ENCODE measurements at regions not wholly inside any gene's neighbourhood (a gene's known extent, or its start where the extent isn't known, plus 50 kb on each side); places are given as distances from the start of the nearest gene placed in this dataset.
"Not testable (repeated sequence)": the region's sequence is repeated elsewhere in the genome, so short reads cannot be mapped to it uniquely, and the experiment has no call there.

- H3K27me3 ChIP-seq = no peaks in the 10 kb centered on the region
- H3K4me3 ChIP-seq = no peak overlapping the region
- no peaks in the 10 kb centered on the region for H3K4me1 ChIP-seq (ENCODE audit: insufficient read depth)
- H3K36me3 ChIP-seq = no peaks in the 10 kb centered on the region
- no peak for DNase-seq
- H3K27ac ChIP-seq = no peak overlapping the region
- TF ChIP-seq EP300 (IDR thresholded peaks at IDR 0.05) = no peak
- no peak for TF ChIP-seq POLR2A (IDR thresholded peaks at IDR 0.05)
- no peak for TF ChIP-seq CTCF (IDR thresholded peaks at IDR 0.05)
- intact Hi-C loops (cut with DNase I) = no loop called here
- 11 to 28% (median 12%) methylated on average over 10 of the region's 10 CpGs for WGBS, 3 donors
- no peaks in the 10 kb centered on the region for H3K9me3 ChIP-seq
These were observed 177.0 kb downstream of the C12orf75 start for GRCh38 chr12:105507311-105508038.

- Histone ChIP-seq H3K36me3 (no peaks in the 10 kb centered on the region), H3K4me3 (no peak overlapping the region), H3K4me1 (ENCODE audit: insufficient read depth) (no peaks in the 10 kb centered on the region), H3K27ac (no peak overlapping the region), H3K27me3 (no peaks in the 10 kb centered on the region), H3K9me3 (no peaks in the 10 kb centered on the region)
- intact Hi-C loops (cut with DNase I) = no loop called here
- no peak for DNase-seq
- 59 to 80% (median 60%) methylated on average over 3 of the region's 3 CpGs for WGBS, 3 donors
- TF ChIP-seq POLR2A (IDR thresholded peaks at IDR 0.05) (no peak), CTCF (IDR thresholded peaks at IDR 0.05) (no peak), EP300 (IDR thresholded peaks at IDR 0.05) (no peak)
These were observed 177.6 kb downstream of the C12orf75 start for GRCh38 chr12:105508096-105508495.

DNA sequence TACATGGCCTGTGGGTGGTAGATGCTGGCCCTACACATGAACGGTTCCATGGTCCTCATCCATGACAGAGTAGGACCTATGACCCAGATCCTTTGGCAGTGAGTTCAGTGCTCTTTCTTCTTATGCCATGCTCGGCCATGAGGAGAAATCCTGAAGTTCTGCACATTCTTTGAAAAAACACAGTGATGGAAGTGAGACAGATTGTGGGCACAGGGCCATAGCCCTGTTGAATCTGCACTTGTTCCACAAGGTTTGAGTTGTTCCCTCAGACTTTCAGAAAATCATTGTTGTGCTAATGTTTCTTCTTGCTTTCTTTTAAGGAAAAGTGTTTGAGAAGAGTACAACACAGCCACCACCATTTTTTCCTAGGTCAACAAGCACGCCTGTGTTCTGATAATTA is 180.0 kb downstream of the C12orf75 start:
- H3K4me1 ChIP-seq (ENCODE audit: insufficient read depth) = no peaks in the 10 kb centered on the region
- no peaks in the 10 kb centered on the region for H3K9me3 ChIP-seq
- no peak for DNase-seq
- no peak overlapping the region for H3K4me3 ChIP-seq
- H3K27me3 ChIP-seq = no peaks in the 10 kb centered on the region
- intact Hi-C loops (cut with DNase I) = no loop called here
- WGBS, 3 donors = 76 to 90% (median 82%) methylated on average over 3 of the region's 3 CpGs
- H3K36me3 ChIP-seq = no peaks in the 10 kb centered on the region
- H3K27ac ChIP-seq = no peak overlapping the region
- TF ChIP-seq EP300 (IDR thresholded peaks at IDR 0.05) (no peak), CTCF (IDR thresholded peaks at IDR 0.05) (no peak), POLR2A (IDR thresholded peaks at IDR 0.05) (no peak)

- H3K4me3 ChIP-seq; H3K9me3 ChIP-seq; H3K4me1 ChIP-seq (ENCODE audit: insufficient read depth); DNase-seq; H3K27ac ChIP-seq; H3K36me3 ChIP-seq; intact Hi-C loops (cut with DNase I); H3K27me3 ChIP-seq: not testable (repeated sequence)
- 23 to 28% (median 24%) methylated on average over 4 of the region's 4 CpGs for WGBS, 3 donors
These were observed 182.4 kb downstream of the C12orf75 start for GRCh38 chr12:105512861-105513260.

DNA sequence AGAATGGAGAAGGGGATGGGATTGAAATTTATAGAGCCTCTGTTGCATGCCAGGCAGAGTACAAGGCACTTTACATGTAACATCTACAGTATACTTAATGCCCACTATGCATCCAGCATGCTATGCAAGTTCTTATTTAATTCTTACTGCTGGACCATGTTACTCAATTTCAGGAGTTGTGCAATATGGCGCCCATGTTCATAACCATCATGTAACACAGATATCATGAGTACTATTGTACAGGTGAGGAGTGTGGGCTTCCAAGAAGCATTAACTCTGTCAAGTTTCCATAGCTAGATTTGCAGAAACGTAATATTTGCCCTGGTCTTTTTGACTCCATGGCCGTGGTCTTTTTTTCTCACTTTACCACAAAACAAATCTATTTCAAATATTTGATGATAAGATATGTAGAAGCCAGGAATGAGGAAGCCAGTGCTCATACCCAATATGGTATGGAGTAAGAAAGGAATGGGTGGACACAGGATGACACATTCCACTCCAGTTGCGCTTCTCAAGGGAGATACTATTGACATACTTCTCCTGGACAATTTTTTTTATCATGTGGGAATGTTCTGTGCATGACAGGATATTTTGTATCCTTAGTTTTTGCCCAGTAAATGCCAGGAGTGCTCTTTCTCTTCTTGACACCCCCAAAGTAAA is 191.8 kb downstream of the C12orf75 start:
- Histone ChIP-seq H3K4me3 (no peak overlapping the region), H3K9me3 (no peaks in the 10 kb centered on the region), H3K4me1 (ENCODE audit: insufficient read depth) (no peaks in the 10 kb centered on the region), H3K27ac (no peak overlapping the region), H3K36me3 (no peaks in the 10 kb centered on the region), H3K27me3 (no peaks in the 10 kb centered on the region)
- intact Hi-C loops (cut with DNase I) = no loop called here
- no peak for DNase-seq
- WGBS, 3 donors = 81 to 88% (median 84%) methylated on average over 4 of the region's 4 CpGs
- TF ChIP-seq POLR2A (IDR thresholded peaks at IDR 0.05) (no peak), EP300 (IDR thresholded peaks at IDR 0.05) (no peak), CTCF (IDR thresholded peaks at IDR 0.05) (no peak)

All from ovary (tissue), 7 donors.